ENCODE measurements at regions not wholly inside any gene's neighbourhood (a gene's known extent, or its start where the extent isn't known, plus 50 kb on each side); places are given as distances from the start of the nearest gene placed in this dataset.

DNA sequence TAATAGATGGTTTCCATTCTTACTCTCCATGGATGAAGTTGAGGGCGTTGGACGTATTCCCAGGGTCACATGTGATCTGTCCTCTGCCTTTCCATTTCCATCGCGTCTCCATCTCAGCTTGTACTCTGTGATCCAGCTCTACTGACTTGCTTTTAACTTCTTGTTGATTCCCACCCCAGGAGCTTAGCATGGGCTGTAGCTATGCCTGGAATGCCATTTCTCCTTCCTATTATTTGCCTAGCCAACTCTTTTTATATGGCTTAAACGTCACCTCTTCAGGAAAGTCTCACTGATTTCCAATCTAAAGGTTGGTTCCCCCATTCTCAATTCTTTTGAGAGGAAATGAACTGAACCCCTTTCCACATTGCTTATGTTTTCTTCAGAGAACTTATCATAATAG, 475.9 kb downstream of the XYLT1 start:
- no peak for TF ChIP-seq CTCF (IDR thresholded peaks at IDR 0.05)
- no peak for TF ChIP-seq POLR2A (IDR thresholded peaks at IDR 0.05)

Measured in uterus (tissue), 2 donors.